OCI-LY7 (cell line): ENCODE measurements at regions not wholly inside any gene's neighbourhood (a gene's known extent, or its start where the extent isn't known, plus 50 kb on each side); places are given as distances from the start of the nearest gene placed in this dataset.

Experiments used
- CTCF ChIP-seq: fragments of 200-600 bp; sonication (generic); conservative IDR thresholded peaks from 2 replicates; pipeline ENCODE4 v1.5.1; 2014; ENCODE audit warnings: mild to moderate bottlenecking, antibody characterized with exemption, low read length, moderate library complexity, mixed read lengths
- EZH2phosphoT487 ChIP-seq: fragments of 200-600 bp; sonication (generic); IDR thresholded peaks from 2 replicates; pipeline ENCODE4 v1.6.1; 2018; ENCODE audit warnings: low read depth, borderline replicate concordance, mild to moderate bottlenecking, mixed run types, antibody characterized with exemption, low read length, moderate library complexity, mixed read lengths

DNA sequence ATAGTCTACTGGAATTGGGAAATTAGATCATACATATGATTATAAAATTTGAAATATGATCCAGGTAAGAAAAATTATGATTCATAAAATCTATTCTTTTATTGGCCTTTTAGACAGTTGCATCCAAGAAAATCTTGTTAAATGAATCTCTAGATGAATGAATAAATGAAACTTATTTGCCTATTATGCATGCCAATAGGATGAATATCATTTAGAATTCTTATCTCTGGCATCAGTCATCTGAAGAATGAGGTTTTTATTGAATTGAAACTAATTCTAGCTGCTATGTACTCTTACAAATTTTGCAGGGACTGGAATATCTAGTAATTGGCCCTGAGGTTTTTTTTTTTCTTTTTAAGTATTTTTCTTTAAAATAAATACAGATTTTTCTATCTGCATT, 475.5 kb downstream of the NAV3 start:
- TF ChIP-seq CTCF (no peak), EZH2phosphoT487 (no peak)
